Nephron progenitor cell (in vitro differentiated cells): ENCODE measurements at regions not wholly inside any gene's neighbourhood (a gene's known extent, or its start where the extent isn't known, plus 50 kb on each side); places are given as distances from the start of the nearest gene placed in this dataset.

Experiments
- DNase-seq: peaks from one replicate; pipeline ENCODE4 v3.0.0; 2021
- H3K27ac Mint-ChIP-seq: 2 replicates; pipeline ENCODE4 v1.8.0; 2021; ENCODE audit warnings: mild to moderate bottlenecking, moderate library complexity, mixed read lengths
- H3K27me3 Mint-ChIP-seq: 2 replicates; pipeline ENCODE4 v1.8.0; 2021; ENCODE audit warnings: mild to moderate bottlenecking, low read depth, mixed read lengths; ENCODE audit not compliant: poor library complexity
- H3K36me3 Mint-ChIP-seq: 2 replicates; pipeline ENCODE4 v1.8.0; 2021; ENCODE audit warnings: low read depth, mixed read lengths
- H3K4me1 Mint-ChIP-seq: 2 replicates; pipeline ENCODE4 v1.8.0; 2021; ENCODE audit warnings: mixed read lengths
- H3K4me3 Mint-ChIP-seq: 2 replicates; pipeline ENCODE4 v1.8.0; 2021; ENCODE audit warnings: mild to moderate bottlenecking, moderate library complexity, mixed read lengths
- H3K9me3 Mint-ChIP-seq: 2 replicates; pipeline ENCODE4 v1.8.0; 2021; ENCODE audit warnings: mild to moderate bottlenecking, moderate library complexity, mixed read lengths
- CTCF ChIP-seq: fragments of 200-600 bp; sonication (generic); IDR thresholded peaks from 2 replicates; pipeline ENCODE4 v1.5.0; 2021; ENCODE audit warnings: antibody characterized with exemption

DNA sequence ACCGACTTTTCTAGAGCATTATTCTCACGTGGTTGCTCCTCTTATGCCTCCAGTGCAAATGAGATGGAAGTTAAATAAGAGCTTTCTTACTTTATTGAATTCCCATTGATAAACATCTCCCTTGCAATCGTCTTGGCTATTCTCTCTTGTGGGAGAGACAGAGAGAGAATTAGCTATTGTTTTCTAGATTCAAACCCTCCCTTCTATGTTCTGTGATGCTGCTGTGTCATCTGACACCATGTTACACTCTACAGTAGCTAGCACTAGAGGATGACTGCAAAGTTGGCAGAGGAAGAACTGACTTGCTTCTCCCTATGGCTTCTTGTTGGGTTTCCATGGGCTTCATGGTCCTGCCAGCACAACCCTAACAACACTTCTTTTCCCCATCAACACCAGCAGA lies 134.6 kb upstream of the RANBP3L start:
- TF ChIP-seq CTCF = no peak
- Mint-ChIP-seq H3K27ac (no peak overlapping the region), H3K27me3 (peaks cover 3% of the 10 kb centered on the region), H3K9me3 (no peaks in the 10 kb centered on the region), H3K4me3 (no peak overlapping the region), H3K36me3 (no peaks in the 10 kb centered on the region), H3K4me1 (peaks cover 35% of the 10 kb centered on the region)
- no peak for DNase-seq

DNA sequence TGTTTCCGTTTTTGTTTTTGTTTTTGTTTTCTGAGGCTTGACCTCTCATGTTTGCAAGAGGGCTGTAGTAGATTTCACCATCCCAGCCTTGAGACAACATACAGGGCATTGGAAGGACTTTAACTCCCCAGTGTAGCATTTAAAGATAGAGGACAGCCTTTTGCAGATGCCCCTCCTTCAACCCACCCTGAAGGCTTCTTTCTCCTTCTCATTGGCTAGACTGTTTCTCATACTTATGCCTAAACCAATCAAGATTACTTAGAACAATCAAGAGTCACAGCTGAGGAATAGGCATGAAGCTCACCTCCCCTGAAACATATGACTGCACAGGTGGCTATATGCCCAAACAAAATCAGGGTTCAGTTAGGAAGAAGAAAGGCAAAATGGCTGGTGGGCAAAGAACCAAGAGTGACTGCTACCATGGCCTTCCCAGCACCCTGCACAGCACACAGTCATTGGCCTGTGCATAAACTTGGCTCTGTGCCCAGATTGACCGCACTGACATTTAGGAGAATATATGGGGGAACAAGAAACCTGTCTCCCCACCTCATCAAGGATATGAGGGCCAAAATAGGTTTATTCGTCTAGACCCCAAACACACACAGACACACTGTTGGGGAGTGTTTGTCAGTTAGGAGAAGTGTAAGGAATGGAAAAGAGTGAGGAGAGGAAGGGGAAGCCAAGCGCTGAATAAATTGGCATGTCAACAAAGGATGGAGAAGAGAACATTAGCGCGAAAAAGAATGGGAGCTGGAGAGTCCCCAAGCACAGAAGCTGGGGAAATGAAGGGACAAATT lies 137.3 kb upstream of the RANBP3L start:
- Mint-ChIP-seq H3K27me3 (no peaks in the 10 kb centered on the region), H3K4me1 (peaks cover 47% of the 10 kb centered on the region), H3K27ac (peak overlapping the region; percentile 63), H3K4me3 (no peak overlapping the region), H3K9me3 (no peaks in the 10 kb centered on the region), H3K36me3 (no peaks in the 10 kb centered on the region)
- no peak for DNase-seq
- no peak for TF ChIP-seq CTCF

GRCh38 chr5:36440300-36440699 lies 138.6 kb upstream of the RANBP3L start:
- no peak for TF ChIP-seq CTCF
- H3K4me3 Mint-ChIP-seq = no peak overlapping the region
- no peaks in the 10 kb centered on the region for H3K27me3 Mint-ChIP-seq
- H3K9me3 Mint-ChIP-seq = no peaks in the 10 kb centered on the region
- no peak overlapping the region for H3K27ac Mint-ChIP-seq
- peaks cover 52% of the 10 kb centered on the region for H3K4me1 Mint-ChIP-seq
- no peak for DNase-seq
- H3K36me3 Mint-ChIP-seq = no peaks in the 10 kb centered on the region

- Mint-ChIP-seq H3K4me3 (no peak overlapping the region), H3K27ac (peak overlapping the region; percentile 84), H3K27me3 (no peaks in the 10 kb centered on the region), H3K4me1 (peaks cover 51% of the 10 kb centered on the region), H3K9me3 (no peaks in the 10 kb centered on the region), H3K36me3 (no peaks in the 10 kb centered on the region)
- no peak for DNase-seq
- no peak for TF ChIP-seq CTCF
Measured at GRCh38 chr5:36441280-36441679, 139.6 kb upstream of the RANBP3L start.

DNA sequence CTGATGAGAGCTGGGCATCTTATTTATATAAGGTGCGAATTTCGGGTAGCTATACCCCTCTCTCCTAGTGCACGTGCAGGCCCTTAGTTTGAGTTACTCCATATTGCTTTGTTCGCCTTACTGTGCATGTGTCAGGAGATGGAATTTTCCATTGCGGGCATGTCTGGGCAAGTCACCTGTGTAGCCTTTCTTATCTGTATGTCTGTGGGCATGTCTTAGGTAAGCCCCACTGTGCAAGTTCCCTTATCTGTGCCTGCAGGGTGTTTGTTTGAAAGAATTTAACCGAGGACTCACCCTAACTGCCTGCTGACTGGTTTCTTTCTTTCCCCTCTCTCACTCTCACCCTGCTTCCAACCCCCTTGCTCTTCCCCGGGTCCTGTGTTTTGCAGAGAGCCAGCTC lies 140.7 kb upstream of the RANBP3L start:
- Mint-ChIP-seq H3K27me3 (no peaks in the 10 kb centered on the region), H3K4me1 (peaks cover 47% of the 10 kb centered on the region), H3K9me3 (no peaks in the 10 kb centered on the region), H3K36me3 (no peaks in the 10 kb centered on the region), H3K27ac (peak overlapping the region; percentile 60), H3K4me3 (no peak overlapping the region)
- no peak for DNase-seq
- TF ChIP-seq CTCF = no peak

DNA sequence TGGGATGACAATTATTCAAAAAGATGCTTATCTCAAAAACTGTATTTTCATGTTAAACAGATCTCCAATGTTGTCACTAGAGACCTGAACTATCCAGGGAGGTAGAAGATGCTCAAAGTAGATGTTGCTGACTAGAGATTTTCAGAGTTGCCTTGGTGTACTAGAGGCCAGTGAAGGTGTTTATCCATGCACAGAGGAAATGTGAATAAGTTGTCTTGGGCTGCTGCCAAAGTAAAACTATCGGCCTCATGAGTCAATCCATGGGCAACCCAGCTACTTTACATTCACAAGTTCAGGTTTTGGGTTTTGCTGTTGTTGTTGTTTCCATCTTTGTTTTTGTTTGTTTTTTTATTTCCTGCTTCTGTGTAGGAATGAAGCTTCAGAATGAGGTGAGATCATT lies 141.1 kb upstream of the RANBP3L start:
- no peak for DNase-seq

More for the DNA sequence above, 141.1 kb upstream of the RANBP3L start:
- TF ChIP-seq CTCF = no peak
- Mint-ChIP-seq H3K4me1 (peaks cover 47% of the 10 kb centered on the region), H3K27me3 (no peaks in the 10 kb centered on the region), H3K36me3 (no peaks in the 10 kb centered on the region), H3K4me3 (no peak overlapping the region), H3K27ac (peak overlapping the region; percentile 60), H3K9me3 (no peaks in the 10 kb centered on the region)
